IPS DF 6.9 (cell line): ENCODE measurements at regions not wholly inside any gene's neighbourhood (a gene's known extent, or its start where the extent isn't known, plus 50 kb on each side); places are given as distances from the start of the nearest gene placed in this dataset.
"Not testable (repeated sequence)": the region's sequence is repeated elsewhere in the genome, so short reads cannot be mapped to it uniquely, and the experiment has no call there.

ENCODE experiments used
- DNase-seq: peaks from one replicate; pipeline ENCODE4 v3.0.0-alpha.2; 2013; ENCODE audit warnings: low read depth, low spot score
- H3K27ac ChIP-seq: one replicate; pipeline ENCODE4 v1.5.1; 2013; ENCODE audit warnings: low read length, control low read depth
- H3K27me3 ChIP-seq: 2 replicates; pipeline ENCODE4 v1.6.1; 2013; ENCODE audit warnings: mild to moderate bottlenecking, low read length; ENCODE audit not compliant: control insufficient read depth, insufficient read depth
- H3K36me3 ChIP-seq: 2 replicates; pipeline ENCODE4 v1.6.1; 2013; ENCODE audit warnings: low read length; ENCODE audit not compliant: control insufficient read depth, insufficient read depth
- H3K4me1 ChIP-seq: 2 replicates; pipeline ENCODE4 v1.6.1; 2013; ENCODE audit warnings: low read length; ENCODE audit not compliant: control insufficient read depth, insufficient read depth
- H3K4me3 ChIP-seq: 2 replicates; pipeline ENCODE4 v1.5.1; 2013; ENCODE audit warnings: mild to moderate bottlenecking, low read length
- H3K9me3 ChIP-seq: 2 replicates; pipeline ENCODE4 v1.6.1; 2013; ENCODE audit warnings: low read length, inconsistent platforms; ENCODE audit not compliant: control insufficient read depth, insufficient read depth
- WGBS: extraction: QIAGEN DNeasy Blood & Tissue Kit; methylation state at CpG from one replicate; pipeline ENCODE4 v1.1.7; 2013; ENCODE audit warnings: mixed read lengths, missing lambda C conversion rate; ENCODE audit not compliant: insufficient read length, insufficient coverage; 5-methylcytosine and 5-hydroxymethylcytosine counted together

DNA sequence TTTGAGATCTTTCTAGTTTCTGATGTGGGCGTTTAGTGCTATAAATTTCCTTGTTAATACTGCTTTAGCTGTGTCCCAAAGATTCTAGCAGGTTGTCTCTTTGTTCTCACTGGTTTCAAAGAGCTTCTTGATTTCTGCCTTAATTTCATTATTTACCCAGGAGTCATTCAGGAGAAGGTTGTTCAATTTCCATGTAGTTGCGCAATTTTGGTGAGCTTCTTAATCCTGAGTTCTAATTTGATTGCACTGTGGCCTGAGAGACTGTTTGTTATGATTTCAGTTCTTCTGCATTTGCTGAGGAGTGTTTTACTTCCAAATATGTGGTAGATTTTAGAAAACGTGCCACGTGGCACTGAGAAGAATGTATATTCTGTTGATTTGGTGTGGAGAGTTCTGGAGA lies 254.6 kb downstream of the ADGRL2 start:
- WGBS: no CpG with 5 or more reads among the region's 4 CpGs

DNA sequence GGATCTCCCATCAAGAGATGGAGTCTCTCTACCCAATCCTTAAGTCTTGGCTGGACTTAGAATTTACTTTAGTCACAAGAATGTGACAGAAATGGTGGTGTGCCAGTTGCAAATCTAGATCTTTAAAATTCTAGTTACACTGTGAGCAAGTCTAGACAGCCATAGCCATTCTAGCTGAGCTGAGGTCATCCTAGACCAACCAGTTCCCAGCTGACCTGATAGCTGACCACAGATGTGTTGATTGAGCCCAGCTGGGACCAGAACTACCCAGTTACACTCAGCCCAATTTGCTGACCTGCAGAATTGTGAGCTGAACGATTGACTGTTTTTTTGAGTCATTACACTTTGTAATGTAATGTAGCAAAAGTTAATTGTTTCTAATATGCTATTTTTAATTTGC lies 251.8 kb downstream of the ADGRL2 start:
- no peak for DNase-seq
- no peaks in the 10 kb centered on the region for H3K4me1 ChIP-seq
- no CpG with 5 or more reads among the region's 1 CpG for WGBS
- H3K36me3 ChIP-seq: no peaks in the 10 kb centered on the region
- H3K27ac ChIP-seq: no peak overlapping the region
- H3K4me3 ChIP-seq: no peak overlapping the region
- no peaks in the 10 kb centered on the region for H3K27me3 ChIP-seq
- no peaks in the 10 kb centered on the region for H3K9me3 ChIP-seq

More for the DNA sequence above, 254.6 kb downstream of the ADGRL2 start:
- DNase-seq, H3K27me3 ChIP-seq, H3K9me3 ChIP-seq, H3K4me1 ChIP-seq, H3K4me3 ChIP-seq, H3K27ac ChIP-seq, H3K36me3 ChIP-seq: not testable (repeated sequence)

DNA sequence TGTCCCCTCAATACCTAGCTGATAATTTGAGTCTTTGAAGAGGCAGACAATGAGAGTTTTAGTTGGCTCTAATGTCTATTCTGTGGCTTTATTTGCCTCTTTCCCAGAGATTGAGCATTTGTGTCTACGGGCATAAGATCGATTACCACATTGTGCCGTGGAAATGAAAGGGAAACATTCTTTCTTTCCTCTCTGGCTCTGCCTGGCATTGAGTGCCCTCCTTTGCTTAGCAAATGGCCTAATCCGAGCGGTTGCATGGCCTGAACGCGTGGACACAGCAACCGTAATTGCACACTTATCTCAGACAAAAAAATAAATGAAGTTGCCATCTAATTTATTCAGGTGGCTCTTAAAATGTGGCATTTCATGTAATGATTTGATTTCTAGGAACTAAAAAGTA lies 247.9 kb downstream of the ADGRL2 start:
- Histone ChIP-seq H3K27ac (no peak overlapping the region), H3K4me3 (no peak overlapping the region), H3K36me3 (no peaks in the 10 kb centered on the region), H3K4me1 (no peaks in the 10 kb centered on the region), H3K27me3 (no peaks in the 10 kb centered on the region), H3K9me3 (no peaks in the 10 kb centered on the region)
- no CpG with 5 or more reads among the region's 8 CpGs for WGBS
- no peak for DNase-seq

DNA sequence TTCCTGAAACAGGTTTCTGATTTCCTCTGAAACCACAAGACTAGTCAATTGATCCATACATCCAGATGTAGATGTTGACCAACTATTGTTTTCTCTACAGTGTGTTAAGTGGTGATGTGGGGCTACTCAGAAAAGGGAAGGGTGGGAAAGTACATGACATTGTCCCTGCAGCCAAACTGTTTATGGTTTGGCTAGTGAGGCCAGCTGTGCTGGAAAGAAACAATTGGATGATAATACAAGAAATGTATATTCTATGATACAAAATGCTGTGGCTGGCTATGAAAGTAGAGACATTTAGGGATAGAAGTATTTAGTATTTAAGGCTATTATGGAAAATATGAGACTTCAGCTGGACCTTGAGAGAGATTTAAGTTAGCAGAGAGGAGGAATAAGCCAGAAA lies 244.5 kb downstream of the ADGRL2 start:
- no peaks in the 10 kb centered on the region for H3K9me3 ChIP-seq
- H3K36me3 ChIP-seq: no peaks in the 10 kb centered on the region
- no peaks in the 10 kb centered on the region for H3K4me1 ChIP-seq
- DNase-seq: no peak
- no peak overlapping the region for H3K27ac ChIP-seq
- H3K4me3 ChIP-seq: no peak overlapping the region
- H3K27me3 ChIP-seq: no peaks in the 10 kb centered on the region

DNA sequence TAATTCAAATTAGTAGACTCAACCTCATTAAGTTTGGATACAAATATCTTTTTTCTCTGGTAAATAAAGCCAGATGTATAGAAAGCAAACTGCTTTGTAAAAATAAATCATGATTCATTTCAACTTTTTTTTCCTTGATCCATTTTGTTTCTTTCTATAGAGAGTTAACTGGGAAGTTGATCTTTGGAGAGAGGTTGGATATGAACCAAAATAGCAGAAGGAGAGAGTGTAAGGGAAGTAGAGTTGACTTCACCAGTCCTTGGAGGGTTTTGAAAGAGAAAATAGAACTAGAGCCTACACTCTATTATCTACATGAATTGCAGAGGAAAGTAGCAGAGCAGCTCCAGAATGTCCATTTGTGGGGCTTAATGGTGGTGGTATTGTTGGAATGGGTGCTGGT lies 243.8 kb downstream of the ADGRL2 start:
- no peaks in the 10 kb centered on the region for H3K4me1 ChIP-seq
- DNase-seq: no peak
- no peaks in the 10 kb centered on the region for H3K27me3 ChIP-seq
- H3K27ac ChIP-seq: no peak overlapping the region
- no peak overlapping the region for H3K4me3 ChIP-seq
- H3K9me3 ChIP-seq: no peaks in the 10 kb centered on the region
- H3K36me3 ChIP-seq: no peaks in the 10 kb centered on the region

GRCh38 chr1:82044111-82044510 lies 243.4 kb downstream of the ADGRL2 start:
- Histone ChIP-seq H3K9me3 (no peaks in the 10 kb centered on the region), H3K4me3 (no peak overlapping the region), H3K27ac (no peak overlapping the region), H3K27me3 (no peaks in the 10 kb centered on the region), H3K36me3 (no peaks in the 10 kb centered on the region), H3K4me1 (no peaks in the 10 kb centered on the region)
- DNase-seq: no peak
- no CpG with 5 or more reads among the region's 3 CpGs for WGBS

DNA sequence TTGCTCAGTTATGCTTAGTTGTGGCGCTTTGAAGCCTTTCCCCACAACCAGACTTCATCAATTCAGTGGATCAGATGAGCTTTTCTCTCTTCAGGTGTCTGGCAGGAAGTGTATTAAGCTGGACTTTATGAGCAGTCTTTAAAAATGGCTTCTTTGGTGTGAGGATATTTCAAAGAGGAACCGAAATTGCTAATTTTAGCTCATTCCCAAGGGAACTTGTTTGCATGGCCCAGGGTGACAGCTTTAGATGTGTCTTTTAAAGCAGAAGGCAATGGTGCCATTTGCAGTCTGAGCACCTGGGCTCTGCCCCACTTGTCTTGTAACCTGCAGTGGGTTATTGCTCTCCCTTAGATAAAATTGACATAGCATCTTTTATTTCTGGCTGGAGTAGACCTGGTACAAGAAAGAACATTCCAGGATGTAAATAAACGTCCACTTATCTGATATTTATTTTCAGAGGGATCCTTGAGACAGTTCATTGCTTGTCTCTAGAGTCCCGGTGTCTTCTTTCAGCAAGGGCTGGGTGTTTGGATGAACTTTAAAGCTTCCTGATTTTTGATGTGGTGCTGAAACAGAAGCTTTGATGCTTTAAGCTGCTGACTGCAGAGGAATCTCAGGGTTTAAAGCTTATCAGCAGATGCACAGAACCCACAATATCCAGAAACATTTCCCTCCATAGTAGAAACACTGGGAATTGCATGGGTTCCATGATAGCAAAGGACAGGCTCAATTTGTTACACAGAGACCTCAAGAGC lies 241.7 kb downstream of the ADGRL2 start:
- Histone ChIP-seq H3K4me1 (no peaks in the 10 kb centered on the region), H3K9me3 (no peaks in the 10 kb centered on the region), H3K4me3 (no peak overlapping the region), H3K27me3 (no peaks in the 10 kb centered on the region), H3K27ac (no peak overlapping the region), H3K36me3 (no peaks in the 10 kb centered on the region)
- DNase-seq: no peak
- WGBS: no CpG with 5 or more reads among the region's 4 CpGs
